Neural crest cell (in vitro differentiated cells): ENCODE measurements at regions not wholly inside any gene's neighbourhood (a gene's known extent, or its start where the extent isn't known, plus 50 kb on each side); places are given as distances from the start of the nearest gene placed in this dataset.

Source experiments
- DNase-seq: peaks from one replicate; pipeline ENCODE4 v3.0.0; 2021; ENCODE audit warnings: low read depth, mixed read lengths, low spot score
- H3K27ac Mint-ChIP-seq: one replicate; pipeline ENCODE4 v1.8.0; 2021; ENCODE audit warnings: mild to moderate bottlenecking, mixed read lengths; ENCODE audit not compliant: unreplicated experiment
- H3K27me3 Mint-ChIP-seq: 2 replicates; pipeline ENCODE4 v1.8.0; 2021; ENCODE audit warnings: low read depth, mild to moderate bottlenecking, mixed read lengths
- H3K36me3 Mint-ChIP-seq: 2 replicates; pipeline ENCODE4 v1.8.0; 2021; ENCODE audit warnings: low read depth, mild to moderate bottlenecking, mixed read lengths
- H3K4me1 Mint-ChIP-seq: 2 replicates; pipeline ENCODE4 v1.8.0; 2021; ENCODE audit warnings: mixed read lengths
- H3K4me3 Mint-ChIP-seq: one replicate; pipeline ENCODE4 v1.8.0; 2021; ENCODE audit warnings: mild to moderate bottlenecking, mixed read lengths
- H3K9me3 Mint-ChIP-seq: 2 replicates; pipeline ENCODE4 v1.8.0; 2021; ENCODE audit warnings: mixed read lengths
- CTCF ChIP-seq: fragments of 200-600 bp; sonication (generic); conservative IDR thresholded peaks from 2 replicates; pipeline ENCODE4 v1.5.0; 2021; ENCODE audit warnings: antibody characterized with exemption, mild to moderate bottlenecking

DNA sequence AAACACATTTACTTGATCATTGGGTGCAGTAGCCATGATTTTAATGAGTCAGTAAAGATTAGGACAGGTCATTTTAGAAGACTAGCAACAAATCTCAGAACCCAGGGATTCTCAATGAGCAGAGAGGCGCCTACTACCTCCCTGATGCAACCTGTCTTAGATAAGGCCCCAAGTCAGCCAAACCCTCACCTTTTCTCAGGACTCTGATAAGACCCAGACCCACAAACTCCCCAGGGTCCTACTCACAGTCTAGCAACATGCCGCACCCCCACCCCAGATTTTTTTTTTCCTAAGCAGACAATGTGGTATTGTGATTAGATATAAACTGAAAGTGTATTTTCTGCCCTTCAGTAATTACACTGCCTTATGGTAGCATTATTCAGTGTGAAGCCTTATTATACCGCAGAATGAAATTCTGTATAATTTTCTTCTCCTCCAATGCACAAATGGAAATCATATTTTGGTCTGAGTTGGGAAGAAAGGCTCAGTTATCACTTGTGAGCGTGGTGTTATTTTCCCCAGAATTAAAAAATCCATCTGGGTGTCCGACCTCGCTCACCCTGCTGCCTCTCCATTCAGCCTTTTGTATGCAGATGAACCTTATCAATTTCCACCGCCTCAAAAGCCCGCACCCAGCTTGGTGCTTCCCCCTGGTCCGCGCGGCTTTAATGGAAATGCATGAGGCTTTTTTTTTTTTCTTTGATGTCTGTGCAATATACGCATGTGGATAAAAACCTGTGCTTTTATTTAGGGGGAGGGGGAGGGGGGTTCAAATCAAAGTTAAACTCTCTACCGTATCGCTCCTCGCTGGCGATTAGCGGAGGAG is 122.0 kb upstream of the SOX14 start:
- peaks cover 14% of the 10 kb centered on the region for H3K4me1 Mint-ChIP-seq
- H3K9me3 Mint-ChIP-seq = no peaks in the 10 kb centered on the region
- no peak overlapping the region for H3K4me3 Mint-ChIP-seq
- DNase-seq = no peak
- H3K27ac Mint-ChIP-seq = no peak overlapping the region
- no peaks in the 10 kb centered on the region for H3K36me3 Mint-ChIP-seq
- TF ChIP-seq CTCF = no peak
- peaks cover 30% of the 10 kb centered on the region for H3K27me3 Mint-ChIP-seq

DNA sequence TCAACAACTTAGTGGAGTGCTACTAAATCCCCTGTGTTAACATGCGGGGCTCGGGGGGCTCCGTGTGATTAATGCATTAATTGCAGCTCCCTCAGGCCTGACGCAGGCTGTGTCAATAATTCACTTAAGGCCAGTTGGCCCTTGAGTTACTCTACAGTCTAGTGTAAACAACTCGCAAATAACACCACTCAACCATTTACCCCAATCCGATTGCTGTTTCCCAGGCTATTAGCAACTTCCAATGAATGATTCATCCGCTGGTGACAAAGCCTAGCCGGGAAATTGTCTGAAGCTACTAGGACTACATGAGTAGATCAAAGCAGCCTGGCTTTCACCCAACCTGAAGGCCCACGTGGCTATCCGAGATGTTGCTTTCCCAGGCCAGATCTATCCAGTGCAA is 121.3 kb upstream of the SOX14 start:
- Mint-ChIP-seq H3K9me3 (no peaks in the 10 kb centered on the region), H3K4me3 (no peak overlapping the region), H3K4me1 (peaks cover 20% of the 10 kb centered on the region), H3K27ac (no peak overlapping the region), H3K36me3 (no peaks in the 10 kb centered on the region), H3K27me3 (peaks cover 34% of the 10 kb centered on the region)
- no peak for TF ChIP-seq CTCF
- DNase-seq = no peak

DNA sequence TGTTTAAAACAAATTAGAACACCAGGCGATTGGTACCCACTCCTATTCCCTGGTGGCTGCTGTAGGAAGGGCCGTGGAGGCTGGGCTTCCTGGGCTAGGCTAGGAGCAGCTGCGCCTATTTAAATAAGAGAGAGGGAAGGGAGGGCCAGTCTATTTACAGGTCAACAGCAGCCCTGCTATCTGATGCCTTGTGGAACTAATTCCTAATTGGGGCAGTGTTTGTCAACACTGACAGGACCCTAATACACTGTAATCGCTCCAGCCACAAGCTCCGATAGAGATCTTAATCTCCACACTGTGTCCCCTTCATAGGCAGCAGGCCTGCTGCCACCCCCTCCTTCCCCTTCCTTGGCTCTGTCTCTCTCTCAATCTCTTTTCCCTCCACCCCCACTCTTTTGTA is 116.9 kb upstream of the SOX14 start:
- no peak for TF ChIP-seq CTCF
- Mint-ChIP-seq H3K4me3 (no peak overlapping the region), H3K27me3 (peaks cover 51% of the 10 kb centered on the region), H3K9me3 (no peaks in the 10 kb centered on the region), H3K4me1 (peaks cover 20% of the 10 kb centered on the region), H3K27ac (no peak overlapping the region), H3K36me3 (no peaks in the 10 kb centered on the region)
- DNase-seq = no peak

DNA sequence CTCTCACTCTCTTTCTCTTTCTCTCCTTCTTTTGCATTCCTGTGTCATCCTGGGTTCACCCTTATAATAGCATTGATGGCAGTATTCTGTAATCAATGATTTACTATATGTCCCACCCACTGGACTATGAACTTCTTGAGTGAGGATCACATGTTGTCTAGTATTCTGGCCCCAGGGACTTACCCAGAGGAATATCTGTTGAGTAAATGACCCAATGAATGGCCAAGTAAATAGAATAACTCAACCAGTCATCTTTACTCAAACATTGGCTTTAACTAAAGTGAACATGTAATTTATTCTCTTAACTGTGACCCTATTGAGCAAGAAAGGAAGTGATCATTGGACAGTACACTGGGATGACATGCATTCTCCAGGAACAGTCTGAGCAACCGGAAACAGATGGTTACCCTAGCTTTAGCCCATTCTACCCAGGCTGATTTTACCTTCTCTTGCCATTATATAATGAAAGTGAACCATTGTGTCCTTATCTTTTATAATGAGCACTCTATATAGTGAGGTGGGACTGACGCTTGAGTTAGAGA is 94.5 kb upstream of the SOX14 start:
- H3K36me3 Mint-ChIP-seq = no peaks in the 10 kb centered on the region
- H3K4me1 Mint-ChIP-seq = no peaks in the 10 kb centered on the region
- H3K27ac Mint-ChIP-seq = no peak overlapping the region
- H3K27me3 Mint-ChIP-seq = no peaks in the 10 kb centered on the region
- DNase-seq = no peak
- no peak overlapping the region for H3K4me3 Mint-ChIP-seq
- no peak for TF ChIP-seq CTCF
- H3K9me3 Mint-ChIP-seq = peaks cover 7% of the 10 kb centered on the region

DNA sequence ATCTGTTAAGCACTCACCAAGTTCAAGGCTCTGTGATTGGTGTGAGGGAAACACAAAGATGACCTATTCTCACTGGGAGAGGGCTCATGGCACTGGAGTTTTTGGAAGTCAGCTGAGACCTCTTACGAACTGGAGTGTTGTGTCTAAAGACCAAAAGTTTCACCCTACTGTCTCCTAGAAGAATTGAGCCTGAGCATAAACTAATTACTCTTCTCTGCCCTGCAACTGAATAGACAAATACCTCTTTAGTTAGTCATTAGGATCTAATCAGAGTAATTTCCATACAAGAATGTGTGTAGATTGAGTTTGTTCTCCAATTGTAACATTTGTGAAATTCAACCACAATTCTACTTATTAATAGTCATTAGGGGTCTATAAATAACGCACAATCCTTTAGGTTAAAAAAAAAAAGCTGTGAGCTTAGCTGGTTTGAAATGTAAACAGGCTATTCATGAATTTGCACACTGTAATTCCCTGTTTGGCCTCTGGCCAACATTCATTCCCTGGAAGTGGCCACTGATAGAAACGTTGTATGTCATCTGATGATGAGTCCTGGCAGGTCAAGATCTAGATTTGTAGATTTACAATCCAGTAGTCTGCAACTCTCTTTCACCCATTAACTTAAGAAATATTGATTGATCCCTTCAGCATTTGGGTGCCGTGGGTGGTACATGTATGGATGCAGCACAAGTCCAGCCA is 76.8 kb upstream of the SOX14 start:
- no peaks in the 10 kb centered on the region for H3K9me3 Mint-ChIP-seq
- no peak overlapping the region for H3K4me3 Mint-ChIP-seq

More for the DNA sequence above, 76.8 kb upstream of the SOX14 start:
- no peak for TF ChIP-seq CTCF
- no peak overlapping the region for H3K27ac Mint-ChIP-seq
- peaks cover 23% of the 10 kb centered on the region for H3K27me3 Mint-ChIP-seq
- no peak for DNase-seq
- H3K36me3 Mint-ChIP-seq = no peaks in the 10 kb centered on the region
- no peaks in the 10 kb centered on the region for H3K4me1 Mint-ChIP-seq
